AG04449 (cell line): ENCODE measurements at regions not wholly inside any gene's neighbourhood (a gene's known extent, or its start where the extent isn't known, plus 50 kb on each side); places are given as distances from the start of the nearest gene placed in this dataset.

Source experiments
- CTCF ChIA-PET: fragments of 350-600 bp; formaldehyde crosslinking; extraction: SDS; loops from one replicate; lab custom pipeline; 2021; ENCODE audit warnings: antibody characterized with exemption; lab: Yijun Ruan, JAX
- POLR2A ChIA-PET: fragments of 400-600, 350-600 bp; formaldehyde crosslinking; extraction: SDS; loops from one replicate; lab custom pipeline; 2020; ENCODE audit warnings: antibody characterized with exemption, inconsistent platforms; lab: Yijun Ruan, JAX
- DNase-seq: peaks from one replicate; pipeline ENCODE4 v3.0.0-alpha.2; 2010; ENCODE audit warnings: low read depth, low spot score
- H3K4me3 ChIP-seq: 2 replicates; pipeline ENCODE4 v1.5.1; 2011; ENCODE audit warnings: low read depth, mild to moderate bottlenecking, control low read depth, low read length
- CTCF ChIP-seq: IDR thresholded peaks from one replicate; pipeline ENCODE4 v1.5.1; 2011; ENCODE audit warnings: mild to moderate bottlenecking, moderate library complexity, low read length, control low read depth, inconsistent platforms; ENCODE audit not compliant: insufficient read depth; ENCODE audit errors: missing control alignments

- no peak for DNase-seq
- ChIA-PET CTCF (interaction anchor here (1.5 kb wide), 1 partner anchor 16 kb away, joined by 4 read pairs; no protein-coding TSS in a partner anchor), POLR2A (no interaction called here)
- TF ChIP-seq CTCF: no peak
- H3K4me3 ChIP-seq: no peak overlapping the region
Measured at GRCh38 chr12:66051361-66051760, 79.2 kb downstream of the LLPH start.

GRCh38 chr12:66050610-66051009 is 79.9 kb downstream of the LLPH start:
- POLR2A ChIA-PET: no interaction called here
- TF ChIP-seq CTCF: no peak
- H3K4me3 ChIP-seq: no peak overlapping the region
- CTCF ChIA-PET: no interaction called here
- no peak for DNase-seq

- ChIA-PET POLR2A (no interaction called here), CTCF (no interaction called here)
- no peak for TF ChIP-seq CTCF
- no peak overlapping the region for H3K4me3 ChIP-seq
- no peak for DNase-seq
Measured at GRCh38 chr12:66050283-66050576, 80.3 kb downstream of the LLPH start.

GRCh38 chr12:66049538-66050282 is 80.8 kb downstream of the LLPH start:
- POLR2A ChIA-PET: interaction anchor here (1.0 kb wide), 1 partner anchor 14 kb away, joined by 4 read pairs; no protein-coding TSS in a partner anchor
- H3K4me3 ChIP-seq: no peak overlapping the region
- DNase-seq: no peak
- TF ChIP-seq CTCF: no peak
- CTCF ChIA-PET: no interaction called here

GRCh38 chr12:66048835-66049537 is 81.6 kb downstream of the LLPH start:
- no peak for DNase-seq
- no peak for TF ChIP-seq CTCF
- ChIA-PET POLR2A (interaction anchor here (1.0 kb wide), 1 partner anchor 14 kb away, joined by 4 read pairs; no protein-coding TSS in a partner anchor), CTCF (interaction anchor here (2.2 kb wide), 1 partner anchor 13 kb away, joined by 7 read pairs; no protein-coding TSS in a partner anchor)
- H3K4me3 ChIP-seq: no peak overlapping the region

- ChIA-PET CTCF (interaction anchor here (1.0 to 2.2 kb wide), 2 partner anchors 12 to 39 kb away, joined by 3 to 7 read pairs; no protein-coding TSS in a partner anchor), POLR2A (interaction anchor here (1.0 kb wide), 1 partner anchor 13 kb away, joined by 4 read pairs; no protein-coding TSS in a partner anchor)
- TF ChIP-seq CTCF: no peak
- no peak for DNase-seq
- no peak overlapping the region for H3K4me3 ChIP-seq
Measured at GRCh38 chr12:66048218-66048834, 82.2 kb downstream of the LLPH start.
